K562 (cell line): ENCODE measurements at regions not wholly inside any gene's neighbourhood (a gene's known extent, or its start where the extent isn't known, plus 50 kb on each side); places are given as distances from the start of the nearest gene placed in this dataset.

Experiments
- CREB1 ChIP-seq, 2 experiments: sonication (generic) in 1 of 2; formaldehyde crosslinking in 1 of 2; IDR thresholded peaks; 2 replicates each; pipeline versions ENCODE4 v1.6.1 to v1.8.0; 2012 to 2022; ENCODE audit warnings: inconsistent platforms in 1 of 2, mild to moderate bottlenecking in 1 of 2, missing genetic modification reagents in 1 of 2, moderate library complexity in 1 of 2
- EP300 ChIP-seq: IDR thresholded peaks from 2 replicates; pipeline ENCODE4 v1.6.1; 2012; ENCODE audit warnings: low read length, improper control_type of control experiment
- FOXK2 ChIP-seq, 2 experiments: fragments of 450-650 bp; IDR thresholded peaks in 1 of 2; conservative IDR thresholded peaks in 1 of 2; 2 replicates each; pipeline ENCODE4 v1.6.1; 2016; ENCODE audit warnings: low read depth in 2 of 2, mild to moderate bottlenecking in 1 of 2
- RAD21 ChIP-seq, 2 experiments: fragments of 250-450 bp in 1 of 2; fragments of 450-650 bp in 1 of 2; sonication (Bioruptor Pico) in 1 of 2; formaldehyde crosslinking in 1 of 2; IDR thresholded peaks in 1 of 2; conservative IDR thresholded peaks in 1 of 2; 2 replicates each; pipeline versions ENCODE4 v1.4.0 to v1.8.0; 2020 to 2022; ENCODE audit warnings: mild to moderate bottlenecking in 2 of 2, moderate library complexity in 1 of 2
- SMARCA4 ChIP-seq: fragments of 450-650 bp; IDR thresholded peaks from 2 replicates; pipeline ENCODE4 v1.6.1; 2016
- SRSF9 ChIP-seq: fragments of 200-400 bp; formaldehyde crosslinking; IDR thresholded peaks from 2 replicates; pipeline ENCODE4 v1.6.1; 2017; ENCODE audit warnings: low read depth, low read length, borderline replicate concordance
- TF ChIP-seq, protein P1 (sequence below): fragments of 250-450 bp; sonication (Bioruptor Pico); IDR thresholded peaks from 2 replicates; pipeline ENCODE4 v1.8.0; 2022; ENCODE audit warnings: moderate library complexity, mild to moderate bottlenecking, inconsistent platforms
- TF ChIP-seq, protein P2 (sequence below): fragments of 450-650 bp; formaldehyde crosslinking; IDR thresholded peaks from 2 replicates; pipeline ENCODE4 v1.4.0; 2020; ENCODE audit warnings: mild to moderate bottlenecking, moderate library complexity

DNA sequence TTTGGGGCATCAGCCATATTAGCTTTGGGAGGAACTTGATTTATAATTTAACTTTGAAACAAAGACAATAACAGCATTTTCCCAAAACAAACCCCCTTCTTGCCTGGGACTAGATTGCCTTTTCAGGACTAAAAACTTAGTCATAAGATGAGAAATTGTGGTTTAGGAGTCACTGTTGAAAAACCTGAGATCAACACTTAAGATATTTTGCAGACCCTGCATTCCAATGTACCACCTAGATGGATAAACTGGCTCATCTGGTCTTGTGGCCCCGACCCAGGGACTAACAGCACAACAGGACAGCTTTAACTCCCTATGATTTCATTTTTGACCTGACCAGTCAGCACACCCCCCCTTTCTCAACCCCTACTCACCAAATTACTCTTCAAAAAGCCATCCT, 1165.4 kb downstream of the XPNPEP1 start:
- TF ChIP-seq, protein P1, sequence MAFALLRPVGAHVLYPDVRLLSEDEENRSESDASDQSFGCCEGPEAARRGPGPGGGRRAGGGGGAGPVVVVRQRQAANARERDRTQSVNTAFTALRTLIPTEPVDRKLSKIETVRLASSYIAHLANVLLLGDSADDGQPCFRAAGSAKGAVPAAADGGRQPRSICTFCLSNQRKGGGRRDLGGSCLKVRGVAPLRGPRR, result no peak
- TF ChIP-seq SMARCA4, result no peak
- no peak for TF ChIP-seq EP300
- no peak for TF ChIP-seq FOXK2 (conservative IDR thresholded peaks at IDR 0.05 in 1 of 2, IDR thresholded peaks at IDR 0.05 in 1 of 2; ENCODE audit: low read depth in 2 of 2)
- no peak for TF ChIP-seq CREB1 (IDR thresholded peaks at IDR 0.05)
- TF ChIP-seq CREB1 (CRISPR knock-in tag; IDR thresholded peaks at IDR 0.05), result no peak
- TF ChIP-seq RAD21 (CRISPR knock-in tag; conservative IDR thresholded peaks at IDR 0.05 in 1 of 2, IDR thresholded peaks at IDR 0.05 in 1 of 2), result no peak
- TF ChIP-seq, protein P2, sequence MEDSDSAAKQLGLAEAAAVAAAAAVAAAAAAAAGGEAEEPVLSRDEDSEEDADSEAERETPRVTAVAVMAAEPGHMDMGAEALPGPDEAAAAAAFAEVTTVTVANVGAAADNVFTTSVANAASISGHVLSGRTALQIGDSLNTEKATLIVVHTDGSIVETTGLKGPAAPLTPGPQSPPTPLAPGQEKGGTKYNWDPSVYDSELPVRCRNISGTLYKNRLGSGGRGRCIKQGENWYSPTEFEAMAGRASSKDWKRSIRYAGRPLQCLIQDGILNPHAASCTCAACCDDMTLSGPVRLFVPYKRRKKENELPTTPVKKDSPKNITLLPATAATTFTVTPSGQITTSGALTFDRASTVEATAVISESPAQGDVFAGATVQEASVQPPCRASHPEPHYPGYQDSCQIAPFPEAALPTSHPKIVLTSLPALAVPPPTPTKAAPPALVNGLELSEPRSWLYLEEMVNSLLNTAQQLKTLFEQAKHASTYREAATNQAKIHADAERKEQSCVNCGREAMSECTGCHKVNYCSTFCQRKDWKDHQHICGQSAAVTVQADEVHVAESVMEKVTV (CRISPR knock-in tag), result no peak
- TF ChIP-seq SRSF9, result no peak
